Body of pancreas (tissue), 4 donors: ENCODE measurements at regions not wholly inside any gene's neighbourhood (a gene's known extent, or its start where the extent isn't known, plus 50 kb on each side); places are given as distances from the start of the nearest gene placed in this dataset.

Source experiments
- ATAC-seq: fragments of 150-250 bp; one replicate; pipeline ENCODE4 v1.9.1; 2016
- DNase-seq, 4 donors: peaks; one replicate each; pipeline ENCODE4 v3.0.0-alpha.2; 2019
- H3K27ac ChIP-seq, 4 donors: fragments of 200-600 bp; sonication (generic); 1 replicate in 3 of 4; 2 replicates in 1 of 4; pipeline versions ENCODE4 v1.5.1 to v1.6.1; 2016 to 2019; ENCODE audit warnings: mild to moderate bottlenecking in 1 of 4, mixed read lengths in 1 of 4, moderate library complexity in 1 of 4
- H3K27me3 ChIP-seq, 2 donors: fragments of 200-600 bp; sonication (generic); one replicate each; pipeline ENCODE4 v1.6.0; 2016; ENCODE audit warnings: mild to moderate bottlenecking in 1 of 2
- H3K36me3 ChIP-seq, 2 donors: fragments of 200-600 bp; sonication (generic); replicated peaks in 1 of 2; 2 replicates each; pipeline ENCODE4 v1.5.1; 2016; ENCODE audit warnings: low read depth in 2 of 2; ENCODE audit not compliant: insufficient read depth in 1 of 2
- H3K4me1 ChIP-seq: fragments of 200-600 bp; sonication (generic); one replicate; pipeline ENCODE4 v1.6.0; 2016
- H3K4me3 ChIP-seq, 2 donors: fragments of 200-600 bp; sonication (generic); 1 replicate in 1 of 2; 2 replicates in 1 of 2; pipeline ENCODE4 v1.5.1; 2016 to 2019
- H3K9me3 ChIP-seq, 3 donors: fragments of 200-600 bp; sonication (generic); 1 replicate in 2 of 3; 2 replicates in 1 of 3; pipeline ENCODE4 v1.5.1; 2016
- POLR2A ChIP-seq, 3 donors: fragments of 450-650 bp; IDR thresholded peaks; one replicate each; pipeline ENCODE4 v1.6.1; 2016; ENCODE audit warnings: antibody characterized with exemption in 3 of 3, mild to moderate bottlenecking in 2 of 3
- WGBS, 2 donors: methylation state at CpG; one replicate each; pipeline ENCODE4 v1.1.5; 2017; 5-methylcytosine and 5-hydroxymethylcytosine counted together
- intact Hi-C: fragments of 100-400 bp; cut with DNase I; formaldehyde crosslinking; loops from one replicate; pipeline ENCODE4 v1.15.1; 2023
- TF ChIP-seq, protein P1 (sequence below), 7 experiments: fragments of 450-650 bp in 4 of 7; fragments of 200-600 bp in 3 of 7; sonication (generic) in 3 of 7; IDR thresholded peaks; one replicate each; pipeline ENCODE4 v1.5.1; 2016 to 2019; ENCODE audit warnings: antibody characterized with exemption in 7 of 7

DNA sequence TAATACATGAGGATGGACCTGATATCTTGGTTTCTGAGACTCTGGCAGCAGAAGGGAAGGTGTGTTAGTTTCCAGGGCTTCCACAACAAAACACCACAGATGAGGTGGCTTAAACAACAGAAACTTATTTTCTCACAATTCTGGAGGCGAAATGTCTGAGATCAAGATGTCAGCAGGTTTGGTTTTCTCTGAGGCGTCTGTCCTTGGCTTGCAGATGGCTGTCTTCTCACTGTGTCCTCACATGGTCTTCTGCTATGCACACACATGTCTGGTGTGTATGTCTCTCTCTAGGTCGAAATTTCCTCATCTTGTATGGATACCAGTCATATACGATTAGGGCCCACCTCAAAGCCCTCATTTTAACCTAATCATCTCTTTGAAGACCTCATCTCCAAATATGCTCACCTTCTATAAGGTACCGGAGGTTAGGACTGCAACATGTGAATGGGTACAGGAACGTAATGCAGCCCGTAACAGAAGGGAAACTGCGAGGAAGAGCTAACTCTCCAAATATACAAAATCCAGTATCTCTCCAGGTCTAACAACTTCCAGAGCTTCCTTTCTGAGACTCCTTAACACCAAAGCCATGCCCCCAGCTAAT lies 139.8 kb upstream of the SMARCA2 start:
- Histone ChIP-seq H3K4me1 (no peaks in the 10 kb centered on the region), H3K36me3 (no peaks in the 10 kb centered on the region), H3K4me3 (no peak overlapping the region), H3K9me3 (no peaks in the 10 kb centered on the region), H3K27ac (no peak overlapping the region), H3K27me3 (no peaks in the 10 kb centered on the region)
- TF ChIP-seq, protein P1, sequence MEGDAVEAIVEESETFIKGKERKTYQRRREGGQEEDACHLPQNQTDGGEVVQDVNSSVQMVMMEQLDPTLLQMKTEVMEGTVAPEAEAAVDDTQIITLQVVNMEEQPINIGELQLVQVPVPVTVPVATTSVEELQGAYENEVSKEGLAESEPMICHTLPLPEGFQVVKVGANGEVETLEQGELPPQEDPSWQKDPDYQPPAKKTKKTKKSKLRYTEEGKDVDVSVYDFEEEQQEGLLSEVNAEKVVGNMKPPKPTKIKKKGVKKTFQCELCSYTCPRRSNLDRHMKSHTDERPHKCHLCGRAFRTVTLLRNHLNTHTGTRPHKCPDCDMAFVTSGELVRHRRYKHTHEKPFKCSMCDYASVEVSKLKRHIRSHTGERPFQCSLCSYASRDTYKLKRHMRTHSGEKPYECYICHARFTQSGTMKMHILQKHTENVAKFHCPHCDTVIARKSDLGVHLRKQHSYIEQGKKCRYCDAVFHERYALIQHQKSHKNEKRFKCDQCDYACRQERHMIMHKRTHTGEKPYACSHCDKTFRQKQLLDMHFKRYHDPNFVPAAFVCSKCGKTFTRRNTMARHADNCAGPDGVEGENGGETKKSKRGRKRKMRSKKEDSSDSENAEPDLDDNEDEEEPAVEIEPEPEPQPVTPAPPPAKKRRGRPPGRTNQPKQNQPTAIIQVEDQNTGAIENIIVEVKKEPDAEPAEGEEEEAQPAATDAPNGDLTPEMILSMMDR (IDR thresholded peaks at IDR 0.05), result no peak
- TF ChIP-seq POLR2A (IDR thresholded peaks at IDR 0.05), result no peak
- 81 to 84% methylated on average over 8 of the region's 8 CpGs for WGBS, 2 donors
- no peak for ATAC-seq
- no peak for DNase-seq
- intact Hi-C loops, result no loop called here

DNA sequence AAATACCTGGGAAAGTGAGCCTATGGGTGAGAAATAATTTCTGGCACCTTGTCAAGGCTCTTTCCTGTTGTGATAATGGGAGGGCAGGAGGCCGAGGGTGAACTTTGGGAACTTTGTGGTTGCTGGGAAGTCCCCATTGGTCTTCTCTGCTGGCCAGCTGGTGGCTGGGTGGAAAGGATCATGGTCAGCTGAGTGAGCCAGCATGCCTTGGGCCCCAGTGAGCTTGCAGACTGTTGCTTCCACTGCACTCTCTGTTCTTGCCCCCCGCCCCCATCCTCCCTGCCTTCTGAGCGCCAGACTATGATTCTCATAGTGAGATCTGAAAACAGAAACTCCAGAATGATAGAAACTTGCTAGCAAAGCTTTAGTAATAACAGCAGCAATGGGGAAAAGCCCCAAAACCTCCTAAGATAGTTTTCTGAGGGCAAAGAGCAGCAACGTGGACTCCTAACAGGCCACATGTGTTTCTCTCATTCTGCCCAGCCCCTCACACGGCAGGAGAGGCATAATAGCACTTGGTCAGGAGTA lies 139.2 kb upstream of the SMARCA2 start:
- no peak overlapping the region for H3K4me3 ChIP-seq
- ATAC-seq (no peak), DNase-seq (no peak)
- 66 to 71% methylated on average over 5 of the region's 5 CpGs for WGBS, 2 donors
- no peak for TF ChIP-seq POLR2A (IDR thresholded peaks at IDR 0.05)
- TF ChIP-seq, protein P1 (IDR thresholded peaks at IDR 0.05), result no peak
- no peaks in the 10 kb centered on the region for H3K36me3 ChIP-seq
- no peaks in the 10 kb centered on the region for H3K27me3 ChIP-seq
- no peak overlapping the region for H3K27ac ChIP-seq
- H3K9me3 ChIP-seq, result no peaks in the 10 kb centered on the region
- intact Hi-C loops, result no loop called here
- no peaks in the 10 kb centered on the region for H3K4me1 ChIP-seq

DNA sequence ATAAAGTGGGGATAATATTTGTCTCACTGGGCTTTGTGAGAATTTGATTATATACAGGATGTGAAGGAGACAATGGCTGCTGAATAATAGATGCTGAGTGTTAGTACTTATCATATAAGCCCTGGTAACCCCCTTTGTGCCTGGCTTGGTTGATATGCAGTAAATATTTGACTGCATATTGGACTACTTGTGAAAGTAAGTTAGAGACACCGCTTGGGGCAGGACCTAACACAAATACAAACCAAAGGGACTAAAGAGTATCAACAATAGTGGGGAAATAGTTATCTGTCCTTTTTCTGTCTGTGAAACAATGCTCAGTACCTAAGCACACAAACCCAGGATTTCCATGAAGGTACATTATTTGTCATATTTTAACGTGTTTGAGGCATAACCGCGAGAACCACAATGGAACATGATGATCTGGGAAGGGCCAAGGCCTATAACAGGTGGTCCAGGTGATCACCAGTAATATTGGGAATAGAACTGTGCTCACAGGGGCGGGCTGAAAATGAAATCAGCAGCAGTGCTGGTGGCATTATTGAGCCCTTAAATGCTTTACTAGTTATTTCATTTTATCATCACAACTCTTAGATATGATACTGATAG lies 138.2 kb upstream of the SMARCA2 start:
- no peak overlapping the region for H3K4me3 ChIP-seq
- TF ChIP-seq POLR2A (IDR thresholded peaks at IDR 0.05), result no peak
- TF ChIP-seq, protein P1 (IDR thresholded peaks at IDR 0.05), result no peak
- WGBS, 2 donors, result 75 to 88% methylated on average over 5 of the region's 5 CpGs
- H3K36me3 ChIP-seq, result no peaks in the 10 kb centered on the region
- H3K27ac ChIP-seq, result no peak overlapping the region
- DNase-seq (no peak), ATAC-seq (no peak)
- intact Hi-C loops, result no loop called here
- H3K9me3 ChIP-seq, result no peaks in the 10 kb centered on the region
- H3K27me3 ChIP-seq, result no peaks in the 10 kb centered on the region
- H3K4me1 ChIP-seq, result no peaks in the 10 kb centered on the region

DNA sequence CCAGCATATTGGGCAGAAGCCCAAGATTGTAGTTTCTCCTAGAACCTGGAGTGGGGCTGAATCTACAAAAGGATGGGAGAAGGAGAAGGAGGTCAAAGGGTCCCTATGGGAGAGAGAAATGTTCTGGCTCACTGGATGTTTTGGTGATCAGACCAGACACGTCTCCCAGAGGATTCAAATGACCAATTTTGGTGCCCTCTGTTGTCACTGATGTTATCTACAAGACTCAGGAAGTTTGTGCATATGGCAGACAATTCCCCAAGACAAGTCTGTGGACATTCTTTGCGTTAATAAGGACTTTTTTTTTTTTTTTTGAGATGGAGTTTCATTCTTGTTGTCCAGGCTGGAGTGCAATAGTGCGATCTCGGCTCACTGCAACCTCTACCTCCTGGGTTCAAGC lies 137.2 kb upstream of the SMARCA2 start:
- Histone ChIP-seq H3K4me3 (no peak overlapping the region), H3K27me3 (no peaks in the 10 kb centered on the region), H3K9me3 (no peaks in the 10 kb centered on the region), H3K36me3 (no peaks in the 10 kb centered on the region), H3K4me1 (no peaks in the 10 kb centered on the region), H3K27ac (no peak overlapping the region)
- intact Hi-C loops, result no loop called here
- WGBS, 2 donors, result 85% methylated on average over 4 of the region's 4 CpGs
- no peak for ATAC-seq
- DNase-seq, result no peak
- TF ChIP-seq, protein P1 (IDR thresholded peaks at IDR 0.05), result no peak
- TF ChIP-seq POLR2A (IDR thresholded peaks at IDR 0.05), result no peak

DNA sequence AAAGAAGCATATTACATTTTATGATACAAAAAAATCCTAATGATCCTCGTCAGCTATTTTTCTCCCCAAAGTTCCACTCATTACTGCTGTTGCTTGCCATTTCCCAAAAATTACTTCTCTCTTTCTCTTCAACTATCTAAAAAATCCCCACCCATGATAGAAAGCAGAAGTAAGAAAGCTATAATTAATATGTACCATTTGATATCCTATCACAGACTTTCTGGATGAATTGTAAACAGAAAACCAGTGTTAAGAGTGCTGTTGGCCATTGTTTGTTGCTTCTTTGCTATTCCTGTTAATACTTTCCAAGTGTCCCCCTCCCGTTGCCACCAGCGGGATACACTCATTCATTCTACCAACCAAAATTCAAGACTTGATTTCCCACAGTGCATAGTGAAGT lies 136.3 kb upstream of the SMARCA2 start:
- H3K4me3 ChIP-seq, result no peak overlapping the region
- H3K36me3 ChIP-seq, result no peaks in the 10 kb centered on the region
- TF ChIP-seq, protein P1 (IDR thresholded peaks at IDR 0.05), result no peak
- no peak for TF ChIP-seq POLR2A (IDR thresholded peaks at IDR 0.05)
- H3K4me1 ChIP-seq, result no peaks in the 10 kb centered on the region
- WGBS, 2 donors, result 72 to 76% methylated on average over 3 of the region's 3 CpGs
- no peak for ATAC-seq
- no peak for DNase-seq
- H3K27ac ChIP-seq, result no peak overlapping the region
- intact Hi-C loops, result no loop called here
- no peaks in the 10 kb centered on the region for H3K27me3 ChIP-seq
- H3K9me3 ChIP-seq, result no peaks in the 10 kb centered on the region
